HG03280 (cell line): ENCODE measurements at regions not wholly inside any gene's neighbourhood (a gene's known extent, or its start where the extent isn't known, plus 50 kb on each side); places are given as distances from the start of the nearest gene placed in this dataset.

Source experiments
- ATAC-seq: cut with Tn5 transposase; IDR thresholded peaks from one replicate; pipeline ENCODE4 v1.9.1; 2021; ENCODE audit warnings: mild to moderate bottlenecking, moderate library complexity; ENCODE audit not compliant: unreplicated experiment

GRCh38 chr6:12504325-12504966, 212.1 kb upstream of the PHACTR1 start:
- no peak for ATAC-seq

DNA sequence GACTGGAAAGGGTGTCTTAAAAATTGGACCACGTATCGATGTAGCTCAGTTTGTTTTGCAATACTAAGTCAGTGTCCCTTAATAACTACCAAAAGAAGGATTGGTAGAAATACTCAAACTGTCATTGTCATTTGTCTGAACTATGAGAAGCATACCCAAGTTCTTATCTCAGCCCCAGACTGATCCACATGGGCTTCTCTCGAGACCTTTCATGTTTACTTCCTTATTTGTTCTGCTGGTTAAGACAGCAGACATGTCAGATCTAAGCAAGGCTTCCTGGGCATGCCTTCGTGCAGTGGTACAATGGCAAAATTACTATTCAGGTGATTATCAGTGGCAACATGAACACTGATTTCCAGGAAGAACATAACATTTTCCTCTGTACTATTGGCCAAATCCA, 211.1 kb upstream of the PHACTR1 start:
- ATAC-seq: no peak

- no peak for ATAC-seq
Observed at GRCh38 chr6:12506159-12506558, 210.4 kb upstream of the PHACTR1 start.

DNA sequence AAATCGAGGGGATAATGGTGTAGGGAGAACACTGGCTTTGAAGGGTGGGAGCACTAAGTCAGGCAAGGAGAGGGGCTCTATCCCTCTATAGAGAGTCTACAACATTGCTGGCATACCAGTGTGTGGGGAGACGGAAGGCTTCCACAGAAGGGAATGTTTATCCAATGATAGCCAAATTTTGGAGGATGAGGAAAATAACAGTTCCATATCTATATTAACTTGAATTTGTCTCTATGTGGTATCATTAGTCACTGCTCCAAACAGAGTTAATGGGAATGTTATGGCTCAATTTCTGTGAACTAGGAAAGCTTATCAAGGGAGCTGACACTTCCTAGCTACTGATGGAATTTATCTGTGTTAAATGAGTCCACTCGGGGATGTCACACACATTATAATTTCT, 208.9 kb upstream of the PHACTR1 start:
- ATAC-seq: no peak

GRCh38 chr6:12508553-12508952, 208.0 kb upstream of the PHACTR1 start:
- ATAC-seq: no peak

DNA sequence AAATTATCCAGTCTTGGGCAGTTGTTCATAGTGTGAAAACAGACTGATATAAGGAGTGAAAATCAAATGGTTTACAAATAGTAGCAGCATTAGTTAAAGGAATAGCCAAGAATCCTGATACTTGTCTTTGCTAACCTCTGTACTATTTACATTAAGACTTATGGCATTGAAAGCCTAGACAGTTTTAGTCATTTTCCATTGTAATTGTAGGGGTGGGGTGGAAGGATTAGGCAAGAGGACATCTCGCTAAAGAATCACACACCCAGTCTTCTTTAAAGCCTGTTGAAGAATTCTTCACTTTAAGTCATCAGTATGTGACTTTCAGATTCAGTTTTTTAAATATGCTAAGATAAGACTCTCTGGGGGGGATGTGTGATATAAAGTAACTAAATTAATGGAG, 207.5 kb upstream of the PHACTR1 start:
- ATAC-seq: no peak

- no peak for ATAC-seq
Observed at GRCh38 chr6:12516070-12516469, 200.5 kb upstream of the PHACTR1 start.

- ATAC-seq: no peak
Observed at GRCh38 chr6:12522347-12522746, 194.2 kb upstream of the PHACTR1 start.

- ATAC-seq: no peak
Observed at GRCh38 chr6:12523726-12524125, 192.8 kb upstream of the PHACTR1 start.

- no peak for ATAC-seq
Observed at GRCh38 chr6:12525276-12525675, 191.3 kb upstream of the PHACTR1 start.

DNA sequence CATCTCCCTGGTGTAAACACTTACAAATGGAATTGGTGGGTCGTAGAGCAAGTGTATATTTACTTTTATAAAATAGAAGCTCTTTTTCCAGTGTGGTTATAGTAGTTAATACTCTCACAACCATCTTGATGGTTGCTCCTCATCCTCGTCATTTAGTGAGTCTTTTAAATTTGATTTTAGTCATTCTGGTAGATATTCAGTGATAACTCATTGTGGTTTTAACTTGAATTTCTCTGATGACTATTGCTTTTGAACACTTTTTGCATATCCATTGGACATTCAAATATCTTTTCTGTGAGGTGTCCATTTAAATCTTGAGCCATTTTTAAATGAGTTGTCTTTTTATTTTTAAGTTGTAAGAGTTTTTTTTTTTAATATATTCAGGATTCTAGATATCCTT, 189.2 kb upstream of the PHACTR1 start:
- ATAC-seq: no peak

- no peak for ATAC-seq
Observed at GRCh38 chr6:12528136-12528535, 188.4 kb upstream of the PHACTR1 start.

DNA sequence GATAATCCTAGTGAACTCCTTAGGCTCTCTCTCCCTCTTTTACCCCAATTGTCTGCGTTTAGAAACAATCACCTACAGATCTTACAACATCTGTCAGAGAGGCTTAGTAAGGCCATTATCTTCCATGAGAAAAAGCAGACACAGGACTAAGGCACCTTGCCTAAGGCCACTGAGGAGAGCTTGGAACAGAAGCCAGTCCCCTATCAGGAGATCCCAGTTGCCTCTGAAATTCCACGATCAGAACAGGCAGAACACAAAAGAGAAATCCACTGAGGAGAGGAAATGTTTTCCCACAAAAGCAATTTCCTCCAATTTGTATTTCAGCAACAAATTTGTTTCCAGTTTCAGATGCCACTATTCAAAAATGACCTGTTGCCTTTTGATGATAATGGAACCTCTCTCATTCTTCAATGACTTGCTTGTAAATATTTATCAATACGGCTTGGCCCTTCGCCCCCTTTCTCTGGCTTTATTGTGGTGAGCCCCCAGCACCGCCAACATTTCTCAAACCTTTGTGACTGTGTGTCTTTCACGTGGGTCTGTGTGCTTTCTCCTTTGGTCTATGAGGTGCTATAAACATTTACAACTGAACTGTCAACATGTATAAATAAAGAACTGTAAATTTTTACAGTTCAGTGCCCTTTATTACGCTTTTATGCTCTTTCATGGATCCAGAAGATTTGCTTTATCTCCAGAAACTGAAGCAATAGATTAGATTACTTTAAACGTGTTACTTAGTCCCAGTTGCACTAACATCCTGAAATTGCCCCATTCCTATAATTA, 187.8 kb upstream of the PHACTR1 start:
- no peak for ATAC-seq

DNA sequence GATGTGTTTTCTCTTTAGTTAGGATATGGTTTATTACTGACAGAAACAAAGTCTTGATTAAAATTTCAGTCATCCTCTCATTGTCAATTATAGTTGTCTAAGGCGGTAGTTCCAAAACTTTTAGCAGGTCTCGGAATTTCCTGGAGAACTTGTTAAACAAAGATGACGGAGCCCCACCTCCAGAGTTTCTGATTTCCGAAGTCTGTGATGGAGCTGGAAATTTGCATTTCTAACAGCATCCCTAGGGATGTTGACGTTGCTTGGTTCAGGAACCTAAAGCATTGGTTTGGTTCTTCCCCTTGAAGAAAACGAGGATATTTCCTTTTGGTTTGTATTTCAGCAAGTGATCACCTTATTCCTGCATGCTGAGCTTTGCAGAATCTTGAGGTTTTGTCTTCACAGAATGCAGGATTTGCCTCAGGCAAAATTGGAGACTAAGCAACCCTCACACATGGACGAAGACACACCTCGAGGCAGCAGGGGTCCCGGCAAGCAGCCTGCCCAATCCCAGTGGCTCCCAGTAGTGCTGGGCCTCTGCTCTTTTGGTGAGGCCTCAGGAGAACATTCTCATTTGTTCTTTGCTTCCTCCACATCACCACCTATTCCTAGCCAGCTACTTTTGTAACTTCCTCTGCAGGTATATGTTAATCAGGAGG, 187.1 kb upstream of the PHACTR1 start:
- ATAC-seq: no peak

DNA sequence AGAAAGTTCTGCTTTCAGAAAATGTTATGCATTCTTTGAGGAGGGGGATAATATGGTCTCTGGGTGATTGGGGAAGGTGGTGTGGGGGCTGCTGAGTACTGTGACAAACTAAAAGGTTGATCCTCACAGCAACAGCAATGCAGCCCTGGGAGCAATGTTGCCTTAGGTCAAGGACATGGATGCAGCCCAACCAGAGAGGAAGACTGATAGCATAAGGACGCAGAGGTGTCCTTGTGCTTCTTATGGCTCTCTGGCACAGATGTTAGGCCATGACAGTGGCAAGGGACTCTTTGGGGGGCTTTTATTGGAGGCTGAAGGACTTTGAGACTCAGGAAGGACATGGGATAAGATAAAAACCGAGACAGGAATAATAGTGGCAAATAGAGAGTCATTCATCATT, 186.2 kb upstream of the PHACTR1 start:
- ATAC-seq: no peak

GRCh38 chr6:12533586-12533985, 183.0 kb upstream of the PHACTR1 start:
- no peak for ATAC-seq

DNA sequence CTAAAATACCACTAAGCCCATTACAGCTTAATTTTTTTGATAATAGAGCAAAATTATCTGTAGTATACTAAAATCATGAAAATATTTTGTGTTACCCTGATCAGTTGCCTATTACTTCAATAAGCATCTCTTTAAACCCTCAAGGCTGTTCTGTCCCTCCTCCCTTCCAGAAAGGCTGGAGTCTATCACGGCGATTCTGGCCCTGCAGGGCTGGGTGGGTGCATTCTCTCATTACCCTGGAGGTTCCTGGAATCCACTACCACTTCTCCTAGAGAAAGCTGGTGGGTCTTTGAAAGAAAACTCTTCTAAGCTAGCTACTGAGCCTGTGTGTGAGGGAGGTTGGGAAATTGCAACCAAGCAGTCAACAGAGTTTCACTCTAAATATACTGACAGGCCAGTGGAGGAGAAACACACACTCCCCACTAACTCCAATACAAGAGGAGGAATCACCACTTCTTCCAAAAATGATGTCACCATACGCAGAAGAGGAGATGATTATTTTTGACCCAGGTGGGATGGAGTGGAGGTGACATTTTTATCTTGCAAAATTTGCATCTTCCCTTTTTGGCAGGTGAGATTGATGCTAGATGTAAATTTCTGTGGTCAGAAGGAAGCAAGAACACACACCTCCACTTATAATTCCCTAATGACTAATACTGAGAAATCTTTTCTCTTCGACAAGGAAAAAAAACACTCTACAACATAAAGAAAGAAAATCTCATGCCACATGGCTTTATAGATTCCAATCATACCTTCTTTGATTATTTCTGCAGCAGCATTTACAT, 182.3 kb upstream of the PHACTR1 start:
- no peak for ATAC-seq

GRCh38 chr6:12535586-12536314, 180.8 kb upstream of the PHACTR1 start:
- no peak for ATAC-seq

- ATAC-seq: no peak
Observed at GRCh38 chr6:12536416-12536815, 180.2 kb upstream of the PHACTR1 start.

DNA sequence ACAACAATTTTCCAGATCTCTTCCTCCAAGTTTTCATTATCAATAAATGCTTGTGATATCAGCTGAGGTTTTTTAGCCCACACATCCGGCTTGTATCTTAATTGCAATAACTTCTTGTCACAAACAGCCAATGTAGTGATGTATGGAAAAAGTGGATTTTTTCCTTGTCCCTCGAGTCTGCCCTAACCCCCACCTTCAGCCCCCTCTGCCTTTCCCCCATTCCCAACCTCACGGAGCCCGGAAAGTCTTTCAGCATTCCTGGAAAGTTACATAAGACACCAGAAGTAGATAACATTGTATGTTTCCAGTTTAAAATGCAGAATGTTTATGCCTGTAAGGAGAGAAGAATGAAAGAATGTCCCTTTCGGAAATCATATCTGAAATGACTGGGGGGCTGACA, 179.2 kb upstream of the PHACTR1 start:
- no peak for ATAC-seq

DNA sequence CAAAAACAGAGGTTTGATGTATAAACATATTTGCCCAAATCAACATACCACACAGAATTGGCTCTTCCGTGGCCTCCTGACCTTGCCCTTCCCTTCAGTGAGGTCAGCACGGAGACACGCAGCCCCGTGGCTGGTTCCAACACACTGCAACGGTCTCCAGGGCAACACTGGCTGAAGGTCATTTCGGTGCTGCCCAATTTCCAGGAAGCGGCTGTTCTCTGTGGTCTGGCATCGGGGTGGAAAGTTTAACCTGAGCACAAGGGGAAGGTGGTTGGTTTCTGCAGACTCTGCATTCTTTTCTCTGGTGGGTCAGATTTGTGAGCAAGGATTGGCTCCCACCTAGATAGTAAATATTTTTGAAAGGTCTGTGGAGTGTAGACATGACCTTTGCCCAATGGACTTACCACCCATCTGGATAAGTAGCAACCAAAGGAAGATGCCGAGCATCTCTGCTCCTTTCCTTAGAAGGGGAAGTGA, 177.6 kb upstream of the PHACTR1 start:
- no peak for ATAC-seq
